OCI-LY7 (cell line): ENCODE measurements at regions not wholly inside any gene's neighbourhood (a gene's known extent, or its start where the extent isn't known, plus 50 kb on each side); places are given as distances from the start of the nearest gene placed in this dataset.

Source experiments
- CTCF ChIP-seq: fragments of 200-600 bp; sonication (generic); conservative IDR thresholded peaks from 2 replicates; pipeline ENCODE4 v1.5.1; 2014; ENCODE audit warnings: mild to moderate bottlenecking, antibody characterized with exemption, low read length, moderate library complexity, mixed read lengths
- EZH2phosphoT487 ChIP-seq: fragments of 200-600 bp; sonication (generic); IDR thresholded peaks from 2 replicates; pipeline ENCODE4 v1.6.1; 2018; ENCODE audit warnings: low read depth, borderline replicate concordance, mild to moderate bottlenecking, mixed run types, antibody characterized with exemption, low read length, moderate library complexity, mixed read lengths

GRCh38 chr2:237214030-237214675 is 128.5 kb downstream of the COPS8 start:
- TF ChIP-seq CTCF (no peak), EZH2phosphoT487 (no peak)
